ENCODE measurements at regions not wholly inside any gene's neighbourhood (a gene's known extent, or its start where the extent isn't known, plus 50 kb on each side); places are given as distances from the start of the nearest gene placed in this dataset.

DNA sequence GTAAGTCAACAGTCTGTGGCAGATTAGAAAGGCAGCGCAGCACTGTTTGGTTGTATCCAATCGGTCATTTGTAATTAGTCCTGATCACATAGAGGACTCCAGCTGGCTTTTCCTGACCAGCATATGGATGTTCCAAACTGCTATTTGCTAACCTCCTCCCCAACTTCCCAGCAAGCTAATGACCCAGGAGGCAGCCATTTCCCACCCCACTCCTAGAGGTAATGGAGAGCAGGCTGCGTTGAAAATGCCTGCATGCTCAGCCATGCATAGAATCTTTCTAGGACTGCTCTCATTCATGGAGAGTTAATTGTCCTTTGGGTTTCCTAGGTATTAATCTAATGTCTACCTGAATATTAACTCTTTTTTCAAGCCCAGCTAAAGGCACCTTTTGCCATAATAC, 850.6 kb upstream of the WWC1 start:
- H3K27me3 ChIP-seq (ENCODE audit: control insufficient read depth in 4 of 4, insufficient read depth in 4 of 4, low read length in 3 of 4): no peaks in the 10 kb centered on the region
- H3K9ac ChIP-seq (ENCODE audit: low read depth in 1 of 2, low read length in 2 of 2): no peak overlapping the region
- no peaks in the 10 kb centered on the region for H3K36me3 ChIP-seq (ENCODE audit: control insufficient read depth in 4 of 4, insufficient read depth in 3 of 4, low read depth in 1 of 4, low read length in 3 of 4)
- peaks cover 0 to 1% (median 0%) of the 10 kb centered on the region in 4 donors for H3K9me3 ChIP-seq (ENCODE audit: control insufficient read depth in 4 of 4, low read length in 3 of 4)
- WGBS: 38% methylated on average over 3 of the region's 3 CpGs
- H3K4me3 ChIP-seq (ENCODE audit: low read depth in 1 of 3, low read length in 3 of 3): no peak overlapping the region
- TF ChIP-seq JUND (IDR thresholded peaks at IDR 0.05): no peak
- TF ChIP-seq, protein P1, sequence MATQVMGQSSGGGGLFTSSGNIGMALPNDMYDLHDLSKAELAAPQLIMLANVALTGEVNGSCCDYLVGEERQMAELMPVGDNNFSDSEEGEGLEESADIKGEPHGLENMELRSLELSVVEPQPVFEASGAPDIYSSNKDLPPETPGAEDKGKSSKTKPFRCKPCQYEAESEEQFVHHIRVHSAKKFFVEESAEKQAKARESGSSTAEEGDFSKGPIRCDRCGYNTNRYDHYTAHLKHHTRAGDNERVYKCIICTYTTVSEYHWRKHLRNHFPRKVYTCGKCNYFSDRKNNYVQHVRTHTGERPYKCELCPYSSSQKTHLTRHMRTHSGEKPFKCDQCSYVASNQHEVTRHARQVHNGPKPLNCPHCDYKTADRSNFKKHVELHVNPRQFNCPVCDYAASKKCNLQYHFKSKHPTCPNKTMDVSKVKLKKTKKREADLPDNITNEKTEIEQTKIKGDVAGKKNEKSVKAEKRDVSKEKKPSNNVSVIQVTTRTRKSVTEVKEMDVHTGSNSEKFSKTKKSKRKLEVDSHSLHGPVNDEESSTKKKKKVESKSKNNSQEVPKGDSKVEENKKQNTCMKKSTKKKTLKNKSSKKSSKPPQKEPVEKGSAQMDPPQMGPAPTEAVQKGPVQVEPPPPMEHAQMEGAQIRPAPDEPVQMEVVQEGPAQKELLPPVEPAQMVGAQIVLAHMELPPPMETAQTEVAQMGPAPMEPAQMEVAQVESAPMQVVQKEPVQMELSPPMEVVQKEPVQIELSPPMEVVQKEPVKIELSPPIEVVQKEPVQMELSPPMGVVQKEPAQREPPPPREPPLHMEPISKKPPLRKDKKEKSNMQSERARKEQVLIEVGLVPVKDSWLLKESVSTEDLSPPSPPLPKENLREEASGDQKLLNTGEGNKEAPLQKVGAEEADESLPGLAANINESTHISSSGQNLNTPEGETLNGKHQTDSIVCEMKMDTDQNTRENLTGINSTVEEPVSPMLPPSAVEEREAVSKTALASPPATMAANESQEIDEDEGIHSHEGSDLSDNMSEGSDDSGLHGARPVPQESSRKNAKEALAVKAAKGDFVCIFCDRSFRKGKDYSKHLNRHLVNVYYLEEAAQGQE (IDR thresholded peaks at IDR 0.05): no peak
- TF ChIP-seq NR2F2 (IDR thresholded peaks at IDR 0.05): no peak
- TF ChIP-seq, protein P2, sequence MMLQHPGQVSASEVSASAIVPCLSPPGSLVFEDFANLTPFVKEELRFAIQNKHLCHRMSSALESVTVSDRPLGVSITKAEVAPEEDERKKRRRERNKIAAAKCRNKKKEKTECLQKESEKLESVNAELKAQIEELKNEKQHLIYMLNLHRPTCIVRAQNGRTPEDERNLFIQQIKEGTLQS (IDR thresholded peaks at IDR 0.05): no peak
- no peak for TF ChIP-seq RXRA (IDR thresholded peaks at IDR 0.05)
- no peak for TF ChIP-seq ZBTB33 (IDR thresholded peaks at IDR 0.05)
- TF ChIP-seq YY1 (IDR thresholded peaks at IDR 0.05): no peak
- no peak for TF ChIP-seq GABPA (IDR thresholded peaks at IDR 0.05 in 1 of 2, conservative IDR thresholded peaks at IDR 0.05 in 1 of 2)
- TF ChIP-seq, protein P3, sequence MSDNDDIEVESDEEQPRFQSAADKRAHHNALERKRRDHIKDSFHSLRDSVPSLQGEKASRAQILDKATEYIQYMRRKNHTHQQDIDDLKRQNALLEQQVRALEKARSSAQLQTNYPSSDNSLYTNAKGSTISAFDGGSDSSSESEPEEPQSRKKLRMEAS (IDR thresholded peaks at IDR 0.05): no peak
- TF ChIP-seq RAD21 (IDR thresholded peaks at IDR 0.05): no peak
- no peak for TF ChIP-seq TAF1 (conservative IDR thresholded peaks at IDR 0.05)
- TF ChIP-seq, protein P4, sequence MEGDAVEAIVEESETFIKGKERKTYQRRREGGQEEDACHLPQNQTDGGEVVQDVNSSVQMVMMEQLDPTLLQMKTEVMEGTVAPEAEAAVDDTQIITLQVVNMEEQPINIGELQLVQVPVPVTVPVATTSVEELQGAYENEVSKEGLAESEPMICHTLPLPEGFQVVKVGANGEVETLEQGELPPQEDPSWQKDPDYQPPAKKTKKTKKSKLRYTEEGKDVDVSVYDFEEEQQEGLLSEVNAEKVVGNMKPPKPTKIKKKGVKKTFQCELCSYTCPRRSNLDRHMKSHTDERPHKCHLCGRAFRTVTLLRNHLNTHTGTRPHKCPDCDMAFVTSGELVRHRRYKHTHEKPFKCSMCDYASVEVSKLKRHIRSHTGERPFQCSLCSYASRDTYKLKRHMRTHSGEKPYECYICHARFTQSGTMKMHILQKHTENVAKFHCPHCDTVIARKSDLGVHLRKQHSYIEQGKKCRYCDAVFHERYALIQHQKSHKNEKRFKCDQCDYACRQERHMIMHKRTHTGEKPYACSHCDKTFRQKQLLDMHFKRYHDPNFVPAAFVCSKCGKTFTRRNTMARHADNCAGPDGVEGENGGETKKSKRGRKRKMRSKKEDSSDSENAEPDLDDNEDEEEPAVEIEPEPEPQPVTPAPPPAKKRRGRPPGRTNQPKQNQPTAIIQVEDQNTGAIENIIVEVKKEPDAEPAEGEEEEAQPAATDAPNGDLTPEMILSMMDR (IDR thresholded peaks at IDR 0.05; ENCODE audit: low read depth, low read length, missing input control): no peak
- no peak for TF ChIP-seq SP1 (IDR thresholded peaks at IDR 0.05)
- TF ChIP-seq EGR1 (IDR thresholded peaks at IDR 0.05; ENCODE audit: low read depth in 2 of 2): no peak
- TF ChIP-seq FOXA1 (IDR thresholded peaks at IDR 0.05): no peak
- no peak for TF ChIP-seq HNF4A (conservative IDR thresholded peaks at IDR 0.05)
- no peak for TF ChIP-seq HNF4G (IDR thresholded peaks at IDR 0.05)
- TF ChIP-seq FOXA2 (IDR thresholded peaks at IDR 0.05): no peak
- H3K4me1 ChIP-seq (ENCODE audit: control insufficient read depth in 4 of 4, insufficient read depth in 4 of 4, low read length in 3 of 4): peaks cover 3 to 13% (median 10%) of the 10 kb centered on the region in 4 donors
- no peak for DNase-seq (ENCODE audit: low spot score)
- no peak overlapping the region for H3K27ac ChIP-seq (ENCODE audit: low read depth in 1 of 2, low read length in 2 of 2)

Measured in liver (tissue), 8 donors.